T-helper 17 cell (primary cell): ENCODE measurements at regions not wholly inside any gene's neighbourhood (a gene's known extent, or its start where the extent isn't known, plus 50 kb on each side); places are given as distances from the start of the nearest gene placed in this dataset.
"Not testable (repeated sequence)": the region's sequence is repeated elsewhere in the genome, so short reads cannot be mapped to it uniquely, and the experiment has no call there.

Experiments used
- ATAC-seq: fragments of 150-1000 bp; cut with Tn5 transposase; 2 replicates; pipeline ENCODE4 v1.10.0; 2021; ENCODE audit warnings: mild to moderate bottlenecking, moderate library complexity
- DNase-seq, 3 donors: peaks; one replicate each; pipeline versions ENCODE4 v3.0.0 to v3.0.0-alpha.2; 2020 to 2021
- H3K9me3 ChIP-seq: one replicate; pipeline ENCODE4 v1.7.0; 2013; ENCODE audit warnings: low read length, mild to moderate bottlenecking; ENCODE audit not compliant: control insufficient read depth, poor library complexity, severe bottlenecking
- H3K27ac Mint-ChIP-seq: one replicate; pipeline ENCODE4 v1.8.0; 2022; ENCODE audit warnings: mild to moderate bottlenecking, moderate library complexity, mixed read lengths
- H3K27me3 Mint-ChIP-seq: one replicate; pipeline ENCODE4 v1.8.0; 2022; ENCODE audit warnings: mixed read lengths
- H3K36me3 Mint-ChIP-seq: one replicate; pipeline ENCODE4 v1.8.0; 2022; ENCODE audit warnings: low read depth, mixed read lengths
- H3K4me1 Mint-ChIP-seq: one replicate; pipeline ENCODE4 v1.8.0; 2022; ENCODE audit warnings: mild to moderate bottlenecking, mixed read lengths
- H3K4me3 Mint-ChIP-seq: one replicate; pipeline ENCODE4 v1.8.0; 2022; ENCODE audit warnings: mild to moderate bottlenecking, moderate library complexity, mixed read lengths

DNA sequence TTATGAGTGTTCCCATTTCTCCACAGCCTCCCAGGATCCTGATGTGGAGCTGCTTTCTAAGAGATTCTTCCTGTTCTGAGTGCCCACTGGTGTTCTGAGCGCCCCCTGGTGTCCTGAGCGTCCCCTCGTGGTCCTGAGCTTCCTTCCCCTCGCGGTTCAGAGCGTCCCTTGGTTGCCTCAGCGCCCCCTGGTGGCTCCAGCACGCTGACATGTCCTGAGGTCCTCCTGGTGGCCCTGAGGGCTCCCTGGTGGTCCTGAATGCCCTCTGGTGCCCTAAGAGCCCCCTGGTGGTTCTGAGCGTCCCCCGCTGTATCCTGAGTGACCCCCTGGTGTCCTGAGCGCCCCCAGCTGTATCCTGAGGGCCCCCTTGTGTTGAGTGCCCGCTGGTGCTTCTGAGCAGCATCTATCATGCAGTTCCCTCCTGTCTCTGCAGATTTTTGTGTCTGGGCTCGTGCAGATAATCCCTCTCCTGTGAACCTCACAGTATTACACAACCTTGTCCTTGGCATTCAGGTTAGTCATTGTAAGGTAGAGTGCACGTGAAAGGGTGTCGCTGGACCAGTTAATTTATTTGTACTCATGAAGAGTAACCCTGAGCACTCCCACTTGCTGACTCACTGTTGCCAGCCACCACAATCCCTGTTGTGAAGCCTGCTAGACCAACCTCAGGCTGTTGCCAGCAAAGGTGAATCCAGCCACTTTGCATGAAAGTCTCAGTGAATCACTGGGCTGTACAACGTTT, 1214.9 kb downstream of the TMEM121 start:
- Mint-ChIP-seq H3K27ac (peak overlapping the region; percentile 81), H3K4me3 (peak overlapping the region; percentile 47), H3K4me1 (peaks cover 27% of the 10 kb centered on the region)
- not testable (repeated sequence) for H3K36me3 Mint-ChIP-seq, H3K27me3 Mint-ChIP-seq, H3K9me3 ChIP-seq
- ATAC-seq = peak; percentile 59
- peak in 1 of 3 donors; percentile 77 for DNase-seq

DNA sequence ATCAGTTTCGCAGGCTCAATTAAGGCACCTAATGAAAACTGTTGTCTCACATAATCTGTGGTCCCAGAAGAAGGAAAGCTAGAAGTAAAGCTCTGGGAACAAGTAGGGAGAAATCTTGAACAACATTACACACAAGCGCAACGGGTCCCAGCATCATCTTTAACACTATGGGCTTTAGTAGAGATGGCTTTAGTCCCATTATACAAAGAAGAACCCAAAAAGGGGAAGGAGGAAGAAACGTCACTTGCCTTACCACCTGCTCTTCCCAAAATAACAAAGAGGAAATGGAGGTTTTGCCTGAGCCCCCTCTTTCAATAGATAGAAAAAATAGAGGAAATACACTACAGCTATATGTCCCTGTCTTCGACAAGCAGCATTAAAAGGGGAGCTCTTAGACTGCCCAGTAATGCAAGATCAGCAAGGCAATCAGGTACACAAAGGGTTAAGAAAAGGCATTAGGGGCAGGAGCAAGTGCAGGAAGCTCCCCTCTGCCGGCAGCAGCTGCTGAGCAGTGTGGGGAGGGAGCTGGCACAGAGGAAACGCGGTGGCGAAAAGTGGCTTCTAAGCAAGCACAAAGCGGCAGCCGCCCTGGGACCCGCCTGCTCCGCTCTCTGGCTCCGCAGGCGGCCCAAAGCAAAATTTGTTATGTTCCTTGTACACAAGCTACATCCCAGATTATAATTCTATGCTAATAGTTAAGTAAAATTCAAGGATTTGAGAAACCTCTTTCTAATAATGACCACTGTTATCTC, 1218.8 kb downstream of the TMEM121 start:
- H3K27me3 Mint-ChIP-seq, H3K9me3 ChIP-seq: not testable (repeated sequence)
- peak overlapping the region; percentile 28 for H3K4me3 Mint-ChIP-seq

DNA sequence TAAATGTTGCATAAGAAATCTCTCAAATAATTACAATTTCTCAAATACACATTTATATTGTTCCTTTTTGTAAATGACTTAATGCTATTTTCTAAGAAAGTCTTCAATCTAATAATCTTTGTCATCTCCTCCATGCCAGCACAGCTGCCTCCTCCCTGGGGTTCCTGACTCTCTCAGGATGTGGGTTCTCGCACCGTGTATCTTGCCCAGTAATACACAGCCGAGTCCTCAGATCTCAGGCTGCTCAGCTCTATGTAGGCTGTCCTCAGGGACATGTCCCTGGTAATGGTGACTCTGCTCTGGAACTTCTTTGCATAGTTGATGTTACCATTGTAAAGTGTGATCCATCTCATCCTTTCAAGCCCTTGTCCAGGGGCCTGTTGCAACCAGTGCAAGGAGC, 1223.7 kb downstream of the TMEM121 start:
- H3K4me1 Mint-ChIP-seq, H3K9me3 ChIP-seq, H3K36me3 Mint-ChIP-seq, H3K27ac Mint-ChIP-seq, H3K27me3 Mint-ChIP-seq, H3K4me3 Mint-ChIP-seq, DNase-seq: not testable (repeated sequence)
- ATAC-seq = peak; percentile 38

More for the DNA sequence above, 1218.8 kb downstream of the TMEM121 start:
- not testable (repeated sequence) for H3K36me3 Mint-ChIP-seq
- Mint-ChIP-seq H3K27ac (peak overlapping the region; percentile 4), H3K4me1 (peaks cover 13% of the 10 kb centered on the region)
- DNase-seq (peak in 1 of 3 donors; percentile 40), ATAC-seq (peak; percentile 93)

DNA sequence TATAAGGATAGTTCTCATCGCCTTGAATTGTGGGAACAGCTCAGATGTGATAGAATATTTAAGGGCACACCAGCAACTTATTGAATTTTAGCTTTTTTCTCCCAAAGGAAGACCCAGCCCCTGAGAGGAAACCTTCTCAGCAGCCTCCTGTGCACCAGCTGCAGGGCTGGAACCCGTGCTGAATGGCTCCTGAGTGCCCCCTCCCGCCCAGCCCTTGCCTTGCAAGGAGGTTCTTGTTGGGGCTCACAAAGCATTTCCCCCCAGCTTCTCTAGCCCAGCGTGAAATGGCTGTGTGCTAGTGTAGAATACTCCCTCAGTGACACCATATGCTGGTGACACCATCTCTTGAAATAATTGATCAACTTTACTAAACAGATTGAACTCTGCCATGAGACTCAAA, 1227.4 kb downstream of the TMEM121 start:
- H3K9me3 ChIP-seq, H3K36me3 Mint-ChIP-seq, ATAC-seq, H3K27ac Mint-ChIP-seq, DNase-seq, H3K4me1 Mint-ChIP-seq, H3K4me3 Mint-ChIP-seq, H3K27me3 Mint-ChIP-seq: not testable (repeated sequence)

DNA sequence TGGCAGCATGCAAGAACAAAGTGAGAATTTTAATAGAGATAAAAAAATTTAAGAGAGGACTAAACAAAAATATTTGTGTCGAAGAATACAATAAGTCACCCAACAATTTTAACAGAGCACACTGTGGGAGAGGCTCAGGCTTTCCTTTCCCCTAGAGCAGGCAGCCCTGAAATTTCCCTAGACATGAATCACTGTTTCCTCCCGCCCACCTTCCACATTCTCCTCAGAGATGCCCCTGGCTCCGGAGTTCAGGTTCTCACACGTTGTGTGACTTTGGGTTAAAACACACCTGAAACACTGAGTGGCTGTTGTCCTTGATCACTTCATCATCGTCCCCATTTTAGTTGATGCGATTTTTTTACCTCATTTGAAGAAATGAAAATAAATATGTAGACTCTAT, 1231.1 kb downstream of the TMEM121 start:
- not testable (repeated sequence) for H3K9me3 ChIP-seq, DNase-seq, H3K27me3 Mint-ChIP-seq, ATAC-seq, H3K27ac Mint-ChIP-seq, H3K4me1 Mint-ChIP-seq, H3K4me3 Mint-ChIP-seq, H3K36me3 Mint-ChIP-seq

DNA sequence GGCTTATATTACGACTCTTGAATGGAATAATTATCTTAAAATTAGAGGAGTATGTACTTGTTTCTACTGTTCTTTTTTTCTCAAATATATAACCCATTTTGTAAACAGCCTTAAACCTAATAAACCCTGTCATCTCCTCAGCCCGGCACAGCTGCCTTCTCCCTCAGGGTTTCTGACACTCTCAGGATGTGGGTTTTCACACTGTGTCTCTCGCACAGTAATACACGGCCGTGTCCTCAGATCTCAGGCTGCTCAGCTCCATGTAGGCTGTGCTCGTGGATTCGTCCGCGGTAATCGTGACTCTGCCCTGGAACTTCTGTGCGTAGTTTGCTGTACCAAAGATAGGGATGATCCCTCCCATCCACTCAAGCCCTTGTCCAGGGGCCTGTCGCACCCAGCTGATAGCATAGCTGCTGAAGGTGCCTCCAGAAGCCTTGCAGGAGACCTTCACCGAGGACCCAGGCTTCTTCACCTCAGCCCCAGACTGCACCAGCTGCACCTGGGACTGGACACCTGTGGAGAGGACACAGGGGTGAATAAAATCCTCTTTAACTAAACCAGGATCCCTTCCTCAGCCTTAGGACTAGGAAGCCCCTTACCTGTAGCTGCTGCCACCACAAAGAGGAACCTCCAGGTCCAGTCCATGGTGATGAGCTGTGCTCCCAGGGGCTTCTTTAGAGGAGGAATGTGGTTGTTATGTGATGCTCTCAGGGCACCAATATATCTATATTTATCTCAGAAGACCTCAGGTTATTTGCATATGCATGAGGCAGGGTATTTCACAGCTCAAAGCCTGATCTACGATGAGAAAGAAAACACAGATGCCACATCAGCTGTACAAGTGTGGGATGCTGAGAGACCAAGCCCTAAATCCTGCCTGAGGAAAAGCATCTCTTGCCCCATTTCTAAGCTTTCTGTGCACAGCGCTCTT, 1235.8 kb downstream of the TMEM121 start:
- peaks cover 20% of the 10 kb centered on the region for H3K4me1 Mint-ChIP-seq
- not testable (repeated sequence) for H3K27ac Mint-ChIP-seq, H3K9me3 ChIP-seq, H3K36me3 Mint-ChIP-seq, H3K4me3 Mint-ChIP-seq, H3K27me3 Mint-ChIP-seq, DNase-seq
- peak; percentile 57 for ATAC-seq

DNA sequence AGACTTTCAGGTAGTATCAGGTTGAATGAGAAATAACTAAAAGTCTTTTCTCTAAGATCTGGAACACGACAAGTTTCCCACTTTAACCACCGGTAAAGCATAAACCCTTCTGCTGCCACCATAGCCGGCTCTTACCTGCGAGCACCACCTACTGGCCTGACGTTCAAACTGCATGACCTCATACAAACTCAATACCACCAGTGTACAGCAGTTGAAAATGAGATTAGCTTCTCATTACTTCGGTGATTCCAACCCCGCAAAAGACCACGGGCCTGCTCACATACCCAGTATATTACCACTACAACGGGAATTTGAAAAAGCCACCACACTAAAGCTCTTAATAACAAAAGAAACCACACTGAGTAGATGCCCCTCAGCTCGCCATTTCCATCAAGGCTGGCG, 1238.6 kb downstream of the TMEM121 start:
- H3K9me3 ChIP-seq, H3K4me3 Mint-ChIP-seq, H3K27me3 Mint-ChIP-seq, H3K27ac Mint-ChIP-seq, H3K36me3 Mint-ChIP-seq: not testable (repeated sequence)
- peaks cover 23% of the 10 kb centered on the region for H3K4me1 Mint-ChIP-seq
- DNase-seq = peak in 1 of 3 donors; percentile 20
- ATAC-seq = peak; percentile 92

DNA sequence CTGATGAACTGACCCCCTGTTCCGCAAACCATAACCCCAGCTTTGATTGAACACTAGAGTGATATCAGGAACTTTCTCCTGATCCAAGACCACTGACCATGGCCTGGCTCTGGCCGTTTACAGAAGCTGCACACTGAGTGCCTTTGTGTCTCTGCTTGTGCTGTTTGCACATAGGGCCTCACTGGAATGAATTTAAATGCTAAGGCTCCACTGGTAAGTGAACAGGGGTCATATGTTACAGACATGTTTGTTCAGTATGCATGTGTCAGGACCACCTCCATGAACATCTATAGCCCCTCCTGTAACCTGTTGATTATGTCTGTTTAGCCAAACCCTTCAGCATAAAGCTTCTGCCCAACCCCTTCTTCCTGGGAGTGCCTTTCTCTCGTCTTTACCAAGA, 1239.8 kb downstream of the TMEM121 start:
- no peak for ATAC-seq
- Mint-ChIP-seq H3K4me3 (no peak overlapping the region), H3K27me3 (no peaks in the 10 kb centered on the region), H3K27ac (peak overlapping the region; percentile 72), H3K36me3 (no peaks in the 10 kb centered on the region), H3K4me1 (peaks cover 24% of the 10 kb centered on the region)
- no peaks in the 10 kb centered on the region for H3K9me3 ChIP-seq
- DNase-seq = no peak

DNA sequence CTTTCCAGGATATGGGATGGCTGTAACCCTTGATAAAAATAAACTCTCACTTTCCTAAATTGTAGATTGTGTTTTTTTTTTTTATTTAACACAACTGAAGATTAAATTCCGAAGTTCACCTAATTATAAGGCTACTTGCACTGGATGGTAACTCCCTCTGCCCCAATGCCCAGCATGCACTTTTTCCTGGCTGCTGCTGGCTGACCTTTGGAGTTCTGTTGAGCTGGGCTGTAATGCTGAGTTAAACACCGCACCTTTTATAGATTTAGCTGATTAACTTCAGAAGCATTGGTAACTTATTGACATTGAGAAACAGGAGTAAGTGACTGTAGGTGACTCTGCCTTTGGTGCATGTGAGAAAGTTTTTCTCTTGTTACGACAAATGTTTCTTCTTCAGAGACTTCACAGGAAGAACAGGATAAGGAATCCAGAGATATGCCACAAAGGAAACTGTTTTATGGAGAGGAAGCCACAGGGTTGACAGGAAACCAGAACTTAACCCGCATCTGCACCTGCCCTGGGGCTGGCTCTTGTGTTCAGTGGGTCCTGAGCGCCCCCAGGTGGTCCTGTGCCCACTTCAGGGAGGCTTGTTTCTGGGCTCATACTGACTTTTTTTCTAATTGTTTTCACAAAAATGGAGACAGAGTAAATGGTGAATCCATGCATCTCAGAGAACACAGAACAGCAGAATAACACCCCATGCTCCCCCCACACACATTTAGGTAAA, 1240.3 kb downstream of the TMEM121 start:
- peak overlapping the region; percentile 72 for H3K27ac Mint-ChIP-seq
- H3K9me3 ChIP-seq, ATAC-seq, H3K27me3 Mint-ChIP-seq, H3K36me3 Mint-ChIP-seq: not testable (repeated sequence)
- peaks cover 26% of the 10 kb centered on the region for H3K4me1 Mint-ChIP-seq
- peak in 1 of 3 donors; percentile 28 for DNase-seq
- H3K4me3 Mint-ChIP-seq = peak overlapping the region; percentile 41

DNA sequence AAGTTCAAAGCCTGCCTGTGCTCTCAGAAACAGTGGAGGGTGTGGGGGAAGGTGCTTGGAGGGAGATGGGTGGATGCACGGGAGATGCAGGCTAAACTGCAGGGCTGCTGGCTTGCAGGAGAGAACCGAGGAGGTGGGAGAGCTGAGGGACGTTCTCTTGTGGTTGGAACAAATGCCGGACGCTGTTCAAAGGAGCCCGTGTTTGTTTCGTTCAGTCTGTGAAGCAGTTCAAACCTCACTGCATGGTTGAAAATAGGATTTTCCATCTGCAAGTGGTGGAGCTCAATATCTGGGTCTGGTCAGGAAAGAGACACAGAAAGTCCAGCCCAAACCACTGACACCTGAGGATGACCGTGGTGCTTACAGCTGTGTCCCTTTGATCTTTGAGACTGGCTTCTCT, 1241.8 kb downstream of the TMEM121 start:
- not testable (repeated sequence) for H3K36me3 Mint-ChIP-seq, DNase-seq, H3K27me3 Mint-ChIP-seq, H3K4me3 Mint-ChIP-seq, H3K9me3 ChIP-seq, ATAC-seq
- peaks cover 28% of the 10 kb centered on the region for H3K4me1 Mint-ChIP-seq
- peak overlapping the region; percentile 16 for H3K27ac Mint-ChIP-seq

DNA sequence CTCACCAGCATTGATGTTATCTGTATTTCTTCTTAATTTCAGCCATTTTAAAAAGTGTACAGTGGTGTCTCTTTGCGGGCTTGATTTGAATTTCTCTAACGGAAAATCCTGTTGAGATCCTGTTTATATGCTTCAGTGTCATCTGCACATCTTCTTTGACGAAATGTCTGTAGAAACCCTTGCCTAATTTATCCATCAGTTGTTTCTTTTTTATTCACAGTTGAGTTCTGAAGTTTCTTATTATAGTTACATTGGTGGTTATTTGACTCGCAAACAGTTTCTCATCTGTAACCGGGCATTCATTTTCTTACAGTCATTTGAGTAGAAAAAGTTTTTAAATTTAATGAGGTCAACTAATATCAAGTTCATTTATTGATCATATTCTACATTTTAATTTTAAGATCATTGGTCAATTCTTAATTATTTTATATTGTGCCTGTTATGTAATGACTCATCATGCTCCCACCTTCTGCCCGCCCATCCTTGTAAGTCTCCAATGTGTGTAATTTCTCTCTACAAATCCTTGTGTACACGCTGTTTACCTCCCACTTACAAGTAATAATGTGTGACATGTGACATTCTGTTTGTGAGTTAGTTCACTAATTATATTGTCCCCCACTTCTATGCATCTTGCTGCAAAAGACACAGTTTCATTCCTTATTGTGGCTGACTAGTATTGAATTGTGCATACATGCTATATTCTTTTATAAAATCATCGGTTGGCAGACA, 1242.8 kb downstream of the TMEM121 start:
- H3K4me3 Mint-ChIP-seq, H3K9me3 ChIP-seq, DNase-seq, H3K36me3 Mint-ChIP-seq, ATAC-seq, H3K27me3 Mint-ChIP-seq: not testable (repeated sequence)
- peak overlapping the region; percentile 16 for H3K27ac Mint-ChIP-seq
- peaks cover 27% of the 10 kb centered on the region for H3K4me1 Mint-ChIP-seq

DNA sequence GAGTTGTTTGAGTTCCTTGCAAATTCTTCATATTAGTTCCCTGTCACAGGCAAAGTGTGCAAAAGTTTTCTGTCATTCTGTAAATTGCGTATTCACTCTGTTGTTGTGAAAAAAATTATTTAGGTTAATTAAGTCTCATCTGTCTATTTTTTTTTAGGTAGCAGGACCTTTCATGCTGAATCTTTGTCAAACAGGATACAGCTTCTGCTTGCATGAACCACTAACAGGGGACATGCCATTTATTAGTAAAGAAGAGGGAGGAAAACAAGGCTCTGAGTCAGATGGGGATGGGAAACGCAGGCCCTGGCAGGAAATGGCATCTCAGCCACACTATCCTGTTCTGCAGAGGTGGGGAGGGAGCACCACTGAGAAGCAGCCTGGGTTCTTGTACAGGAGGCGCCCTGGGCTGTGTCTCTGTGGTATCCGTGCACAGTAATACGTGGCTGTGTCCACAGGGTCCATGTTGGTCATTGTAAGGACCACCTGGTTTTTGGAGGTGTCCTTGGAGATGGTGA, 1243.8 kb downstream of the TMEM121 start:
- peak overlapping the region; percentile 79 for H3K27ac Mint-ChIP-seq
- DNase-seq = not testable (repeated sequence)

More for the DNA sequence above, 1243.8 kb downstream of the TMEM121 start:
- H3K36me3 Mint-ChIP-seq, H3K9me3 ChIP-seq, H3K27me3 Mint-ChIP-seq: not testable (repeated sequence)
- Mint-ChIP-seq H3K4me1 (peaks cover 27% of the 10 kb centered on the region), H3K4me3 (peak overlapping the region; percentile 57)
- peak; percentile 88 for ATAC-seq
